Epithelial cell of esophagus (primary cell): ENCODE measurements at regions not wholly inside any gene's neighbourhood (a gene's known extent, or its start where the extent isn't known, plus 50 kb on each side); places are given as distances from the start of the nearest gene placed in this dataset.

Experiments
- DNase-seq: peaks from one replicate; pipeline ENCODE4 v3.0.0; 2010; ENCODE audit warnings: low read depth
- H3K4me3 ChIP-seq: 2 replicates; pipeline ENCODE4 v1.5.1; 2011; ENCODE audit warnings: mild to moderate bottlenecking, low read length, control low read depth
- TF ChIP-seq, protein P1 (sequence below): IDR thresholded peaks from 2 replicates; pipeline ENCODE4 v1.5.1; 2011; ENCODE audit warnings: low read depth, mild to moderate bottlenecking, low read length, control low read depth, inconsistent platforms; ENCODE audit not compliant: insufficient read depth; ENCODE audit errors: missing control alignments

DNA sequence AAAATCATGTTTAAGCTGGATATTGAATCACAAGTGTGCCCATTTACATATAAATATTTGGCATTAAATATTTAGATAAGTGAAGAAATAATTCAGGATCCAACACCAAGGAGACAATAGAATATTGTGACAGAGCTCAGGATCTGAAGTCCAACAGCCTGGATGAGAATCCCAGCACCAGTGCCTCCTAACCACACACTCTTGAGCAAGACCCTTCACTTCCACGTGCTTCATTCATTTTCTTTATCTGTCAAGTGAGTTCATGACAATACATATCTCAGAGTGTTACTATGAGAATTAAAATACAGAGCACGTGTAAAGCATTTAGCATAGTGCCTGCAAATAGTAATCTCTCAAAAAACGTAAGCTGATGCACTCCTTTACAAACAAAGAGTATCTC, 78.4 kb upstream of the IKZF1 start:
- no peak overlapping the region for H3K4me3 ChIP-seq
- DNase-seq, result no peak

DNA sequence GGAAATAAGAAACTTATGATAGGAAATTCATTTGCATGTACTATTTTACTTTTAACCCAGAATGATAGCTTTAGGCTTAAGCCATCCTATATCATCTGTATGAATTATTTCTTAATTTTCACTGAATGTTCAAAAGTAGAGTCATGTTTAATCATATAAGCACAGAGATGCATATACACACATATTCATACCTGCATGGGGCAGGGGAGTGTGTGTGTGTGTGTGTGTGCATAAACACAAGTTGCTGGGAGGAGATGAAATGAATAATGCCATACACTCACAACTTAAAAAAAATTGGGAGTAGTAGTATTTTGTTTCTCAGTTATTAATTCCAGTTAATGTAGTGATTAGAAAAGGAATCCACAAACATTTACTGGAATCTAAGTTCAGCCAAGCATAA, 83.1 kb upstream of the IKZF1 start:
- TF ChIP-seq, protein P1, sequence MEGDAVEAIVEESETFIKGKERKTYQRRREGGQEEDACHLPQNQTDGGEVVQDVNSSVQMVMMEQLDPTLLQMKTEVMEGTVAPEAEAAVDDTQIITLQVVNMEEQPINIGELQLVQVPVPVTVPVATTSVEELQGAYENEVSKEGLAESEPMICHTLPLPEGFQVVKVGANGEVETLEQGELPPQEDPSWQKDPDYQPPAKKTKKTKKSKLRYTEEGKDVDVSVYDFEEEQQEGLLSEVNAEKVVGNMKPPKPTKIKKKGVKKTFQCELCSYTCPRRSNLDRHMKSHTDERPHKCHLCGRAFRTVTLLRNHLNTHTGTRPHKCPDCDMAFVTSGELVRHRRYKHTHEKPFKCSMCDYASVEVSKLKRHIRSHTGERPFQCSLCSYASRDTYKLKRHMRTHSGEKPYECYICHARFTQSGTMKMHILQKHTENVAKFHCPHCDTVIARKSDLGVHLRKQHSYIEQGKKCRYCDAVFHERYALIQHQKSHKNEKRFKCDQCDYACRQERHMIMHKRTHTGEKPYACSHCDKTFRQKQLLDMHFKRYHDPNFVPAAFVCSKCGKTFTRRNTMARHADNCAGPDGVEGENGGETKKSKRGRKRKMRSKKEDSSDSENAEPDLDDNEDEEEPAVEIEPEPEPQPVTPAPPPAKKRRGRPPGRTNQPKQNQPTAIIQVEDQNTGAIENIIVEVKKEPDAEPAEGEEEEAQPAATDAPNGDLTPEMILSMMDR, result no peak
- no peak overlapping the region for H3K4me3 ChIP-seq
- no peak for DNase-seq

More for the DNA sequence above, 78.4 kb upstream of the IKZF1 start:
- TF ChIP-seq, protein P1, result no peak

DNA sequence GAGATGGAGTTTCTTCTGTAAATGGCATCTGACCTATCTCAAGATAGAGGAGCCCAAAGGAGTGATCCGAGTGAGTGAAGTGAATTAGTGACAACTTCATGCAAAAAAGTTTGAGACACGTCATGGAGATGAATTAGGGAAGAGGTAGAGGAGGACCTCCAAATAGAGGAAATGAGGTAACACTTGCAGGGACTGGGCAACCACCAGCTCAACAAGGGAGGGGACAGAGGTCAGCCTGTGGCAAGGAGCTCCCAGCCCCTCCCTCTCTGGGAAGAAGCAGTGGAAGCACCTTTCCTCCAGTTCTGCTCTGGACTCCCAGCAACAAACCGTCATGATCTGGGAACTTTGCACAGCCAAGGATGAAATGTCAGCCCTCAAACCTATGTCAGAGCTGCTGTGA, 83.5 kb upstream of the IKZF1 start:
- TF ChIP-seq, protein P1, result no peak
- no peak overlapping the region for H3K4me3 ChIP-seq
- no peak for DNase-seq

DNA sequence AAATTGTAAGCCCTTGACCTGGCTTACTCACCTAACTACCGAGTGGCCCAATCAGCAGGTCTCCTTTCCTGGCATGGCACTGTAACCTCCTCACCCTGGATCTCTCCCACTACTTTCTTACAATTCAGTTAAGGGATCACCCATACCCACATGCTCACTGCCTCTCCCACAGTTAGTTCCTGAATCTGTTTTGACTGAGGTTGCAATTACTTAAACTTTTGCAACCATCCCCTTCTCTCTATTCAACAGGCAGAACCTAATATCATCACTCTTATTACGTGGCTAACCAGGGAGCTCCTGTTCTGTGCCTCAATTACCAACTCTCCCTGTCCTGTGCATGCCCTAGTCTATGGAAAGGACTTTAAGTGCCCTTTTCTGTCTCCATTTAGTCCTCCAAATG, 84.2 kb upstream of the IKZF1 start:
- TF ChIP-seq, protein P1, result no peak
- H3K4me3 ChIP-seq, result no peak overlapping the region
- no peak for DNase-seq

DNA sequence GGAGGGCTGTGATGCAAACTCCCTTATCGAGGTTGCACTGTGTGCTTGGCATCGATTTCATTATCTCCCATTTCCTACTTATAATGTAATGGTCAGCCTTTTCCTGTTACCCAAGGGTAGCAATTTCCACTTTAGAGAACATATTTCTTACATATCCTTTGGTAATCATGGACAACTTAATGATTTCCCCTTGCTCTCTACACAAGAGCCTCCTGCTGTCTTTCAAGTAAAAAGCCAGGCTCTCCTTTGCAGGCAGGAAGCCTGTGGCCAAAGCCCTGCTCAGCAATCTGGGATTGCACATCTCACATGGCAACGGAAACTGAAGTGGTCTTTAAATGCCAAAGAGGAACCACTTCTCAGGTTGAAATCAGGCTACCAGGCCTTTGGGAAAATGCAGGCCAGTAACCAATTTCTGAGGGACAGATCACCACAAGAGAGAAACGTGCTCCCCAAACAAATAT, 86.7 kb upstream of the IKZF1 start:
- TF ChIP-seq, protein P1, result no peak

DNA sequence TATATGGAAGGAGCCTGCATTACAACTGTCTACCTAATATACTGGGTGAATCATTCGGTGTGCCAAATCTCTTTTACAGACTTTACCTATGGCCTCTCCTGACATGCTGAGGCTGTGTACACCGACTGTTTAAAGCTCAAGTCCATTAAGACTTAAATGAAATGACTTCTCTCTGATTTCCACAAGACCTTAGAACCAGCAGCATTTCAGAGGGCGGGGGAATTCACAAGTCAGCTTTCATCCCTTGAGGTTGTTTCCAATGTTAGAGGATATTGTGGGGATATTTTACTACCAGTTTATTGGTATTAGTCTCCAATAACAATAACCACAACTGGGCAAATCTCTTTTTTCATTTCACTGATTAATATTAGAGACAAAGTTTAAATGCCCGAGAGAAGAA, 87.1 kb upstream of the IKZF1 start:
- no peak overlapping the region for H3K4me3 ChIP-seq
- TF ChIP-seq, protein P1, result no peak
- DNase-seq, result no peak

More for the DNA sequence above, 86.7 kb upstream of the IKZF1 start:
- no peak for DNase-seq
- no peak overlapping the region for H3K4me3 ChIP-seq

DNA sequence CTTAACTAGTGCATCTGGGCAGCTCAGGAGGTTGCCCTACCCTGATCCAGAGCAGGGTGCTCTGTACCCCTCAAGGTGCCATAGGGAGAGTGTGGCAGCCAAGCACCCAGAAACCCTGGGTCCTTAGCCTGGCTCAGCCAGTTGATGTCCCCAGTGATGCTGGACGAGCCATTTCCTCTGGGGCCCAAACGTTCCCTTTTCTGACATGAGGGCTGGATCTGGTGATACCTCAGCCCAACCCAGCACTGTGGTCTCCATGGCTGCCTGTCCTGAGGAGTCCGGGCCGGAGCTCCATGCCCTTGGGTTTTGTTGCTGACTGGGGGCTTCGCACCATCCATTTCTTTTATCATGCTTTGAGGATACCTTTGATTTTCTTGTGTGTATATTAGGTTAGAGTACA, 87.9 kb upstream of the IKZF1 start:
- DNase-seq, result no peak
- H3K4me3 ChIP-seq, result no peak overlapping the region
- TF ChIP-seq, protein P1, result no peak
